Adrenal gland (tissue), 9 donors: ENCODE measurements at regions not wholly inside any gene's neighbourhood (a gene's known extent, or its start where the extent isn't known, plus 50 kb on each side); places are given as distances from the start of the nearest gene placed in this dataset.

Experiments
- DNase-seq, 7 donors: peaks; one replicate each; pipeline ENCODE4 v3.0.0-alpha.2; 2019 to 2020
- H3K27ac ChIP-seq, 5 donors: fragments of 200-600 bp; sonication (generic) in 4 of 5; 1 replicate in 3 of 5; 2 replicates in 2 of 5; pipeline versions ENCODE4 v1.5.1 to v1.8.0; 2016 to 2020; ENCODE audit warnings: mild to moderate bottlenecking in 1 of 5
- H3K27me3 ChIP-seq: fragments of 200-600 bp; 2 replicates; pipeline ENCODE4 v1.8.0; 2021
- H3K36me3 ChIP-seq, 2 donors: fragments of 200-600 bp; replicated peaks in 1 of 2; 1 replicate in 1 of 2; 2 replicates in 1 of 2; pipeline versions ENCODE4 v1.5.1 to v1.8.0; 2018 to 2022
- H3K4me1 ChIP-seq, 2 donors: fragments of 200-600 bp; replicated peaks in 1 of 2; 1 replicate in 1 of 2; 2 replicates in 1 of 2; pipeline versions ENCODE4 v1.5.1 to v1.8.0; 2018 to 2021
- H3K4me3 ChIP-seq, 4 donors: fragments of 200-600 bp; sonication (generic) in 3 of 4; one replicate each; pipeline ENCODE4 v1.5.1; 2016 to 2018
- H3K9me3 ChIP-seq, 3 donors: fragments of 200-600 bp; sonication (generic) in 1 of 3; replicated peaks in 1 of 3; 1 replicate in 2 of 3; 2 replicates in 1 of 3; pipeline versions ENCODE4 v1.5.1 to v1.8.0; 2016 to 2021
- POLR2A ChIP-seq, 2 donors: fragments of 450-650 bp; IDR thresholded peaks; one replicate each; pipeline ENCODE4 v1.6.1; 2017; ENCODE audit warnings: antibody characterized with exemption in 2 of 2, mild to moderate bottlenecking in 2 of 2, moderate library complexity in 1 of 2
- WGBS, 4 donors: extraction: QIAGEN DNeasy Blood & Tissue Kit in 2 of 4; methylation state at CpG; one replicate each; pipeline versions ENCODE4 v1.1.5 to v1.1.7; 2013 to 2017; 5-methylcytosine and 5-hydroxymethylcytosine counted together
- intact Hi-C, 2 donors: fragments of 100-400 bp; cut with DNase I; formaldehyde crosslinking; loops; one replicate each; pipeline versions ENCODE4 v1.14.1 to v1.15.0; 2022 to 2023
- TF ChIP-seq, protein P1 (sequence below), 6 experiments: fragments of 450-650 bp in 4 of 6; fragments of 200-600 bp in 2 of 6; sonication (generic) in 1 of 6; IDR thresholded peaks; 1 replicate in 5 of 6; 2 replicates in 1 of 6; pipeline versions ENCODE4 v1.5.1 to v1.8.0; 2016 to 2021; ENCODE audit warnings: antibody characterized with exemption in 6 of 6, mild to moderate bottlenecking in 2 of 6, moderate library complexity in 1 of 6
- donor health status: healthy with polysubstance abuse.
- donor health status: Bipolar disorder and iron deficiency.
- donor health status: DM: yes; HTN: yes; CAD: no.
- donor health status: DM: no; HTN: no; CAD: no.
- donor health status: DM: no; HTN: no; CAD: no.

DNA sequence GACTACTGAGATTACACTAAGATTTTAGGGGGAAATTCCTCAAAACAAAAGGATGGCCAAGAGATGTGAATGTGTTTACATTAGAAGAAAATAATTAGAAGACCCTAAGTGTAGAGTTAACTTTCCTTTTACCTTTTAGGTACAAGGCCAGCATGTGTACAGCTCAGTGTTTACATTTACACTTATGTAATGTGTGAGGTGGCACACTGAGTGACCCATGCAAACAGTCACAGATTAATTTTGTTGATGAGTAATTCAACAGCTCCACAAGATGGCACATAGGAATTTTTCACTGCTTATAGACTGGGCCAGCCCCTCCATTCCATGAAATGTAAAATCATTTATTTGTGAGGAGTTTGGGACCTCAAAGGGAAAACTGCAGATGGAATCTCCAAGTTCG, 90.1 kb upstream of the SLC12A2 start:
- WGBS, 4 donors, result 96 to 100% (median 99%) methylated on average over 1 of the region's 1 CpG
- Histone ChIP-seq H3K27me3 (no peaks in the 10 kb centered on the region), H3K27ac (no peak overlapping the region), H3K4me1 (peaks cover 3 to 9% of the 10 kb centered on the region in 2 donors), H3K9me3 (no peaks in the 10 kb centered on the region), H3K36me3 (no peaks in the 10 kb centered on the region), H3K4me3 (no peak overlapping the region)
- DNase-seq, result no peak
- TF ChIP-seq POLR2A (IDR thresholded peaks at IDR 0.05), result no peak
- TF ChIP-seq, protein P1, sequence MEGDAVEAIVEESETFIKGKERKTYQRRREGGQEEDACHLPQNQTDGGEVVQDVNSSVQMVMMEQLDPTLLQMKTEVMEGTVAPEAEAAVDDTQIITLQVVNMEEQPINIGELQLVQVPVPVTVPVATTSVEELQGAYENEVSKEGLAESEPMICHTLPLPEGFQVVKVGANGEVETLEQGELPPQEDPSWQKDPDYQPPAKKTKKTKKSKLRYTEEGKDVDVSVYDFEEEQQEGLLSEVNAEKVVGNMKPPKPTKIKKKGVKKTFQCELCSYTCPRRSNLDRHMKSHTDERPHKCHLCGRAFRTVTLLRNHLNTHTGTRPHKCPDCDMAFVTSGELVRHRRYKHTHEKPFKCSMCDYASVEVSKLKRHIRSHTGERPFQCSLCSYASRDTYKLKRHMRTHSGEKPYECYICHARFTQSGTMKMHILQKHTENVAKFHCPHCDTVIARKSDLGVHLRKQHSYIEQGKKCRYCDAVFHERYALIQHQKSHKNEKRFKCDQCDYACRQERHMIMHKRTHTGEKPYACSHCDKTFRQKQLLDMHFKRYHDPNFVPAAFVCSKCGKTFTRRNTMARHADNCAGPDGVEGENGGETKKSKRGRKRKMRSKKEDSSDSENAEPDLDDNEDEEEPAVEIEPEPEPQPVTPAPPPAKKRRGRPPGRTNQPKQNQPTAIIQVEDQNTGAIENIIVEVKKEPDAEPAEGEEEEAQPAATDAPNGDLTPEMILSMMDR (IDR thresholded peaks at IDR 0.05), result no peak
- intact Hi-C loops, result no loop called here

DNA sequence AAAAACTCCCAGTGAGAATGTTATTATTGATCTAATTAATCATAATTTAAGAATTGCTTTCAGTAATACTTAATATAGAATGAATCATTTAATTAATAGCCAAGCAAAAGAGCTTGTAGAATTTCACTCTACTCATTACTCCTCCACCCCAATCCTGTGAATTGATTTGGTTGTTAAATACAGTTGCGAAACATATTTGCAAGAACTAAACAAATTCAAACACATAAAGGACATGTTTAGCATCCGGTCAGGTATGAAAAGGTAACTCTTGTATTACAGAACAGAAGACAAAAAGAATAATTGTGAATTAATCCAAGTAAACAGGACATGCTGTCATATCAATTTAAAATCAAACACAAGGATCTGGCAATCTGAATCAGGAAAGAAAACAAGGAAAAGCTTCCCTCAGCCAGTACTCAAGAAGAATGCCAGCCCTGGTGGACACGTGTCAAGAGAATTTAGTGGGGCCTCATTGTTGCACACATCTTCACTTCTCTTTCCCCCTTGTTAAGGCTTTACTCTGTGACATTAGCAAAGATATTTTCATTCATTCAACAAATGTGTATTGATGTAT, 89.4 kb upstream of the SLC12A2 start:
- DNase-seq, result no peak
- TF ChIP-seq, protein P1 (IDR thresholded peaks at IDR 0.05), result no peak
- TF ChIP-seq POLR2A (IDR thresholded peaks at IDR 0.05), result no peak
- peaks cover 3 to 9% of the 10 kb centered on the region in 2 donors for H3K4me1 ChIP-seq
- H3K27me3 ChIP-seq, result no peaks in the 10 kb centered on the region
- WGBS, 4 donors, result 93 to 95% (median 94%) methylated on average over 3 of the region's 3 CpGs
- H3K9me3 ChIP-seq, result no peaks in the 10 kb centered on the region
- intact Hi-C loops, result no loop called here
- no peak overlapping the region for H3K27ac ChIP-seq
- H3K36me3 ChIP-seq, result no peaks in the 10 kb centered on the region
- H3K4me3 ChIP-seq, result no peak overlapping the region

DNA sequence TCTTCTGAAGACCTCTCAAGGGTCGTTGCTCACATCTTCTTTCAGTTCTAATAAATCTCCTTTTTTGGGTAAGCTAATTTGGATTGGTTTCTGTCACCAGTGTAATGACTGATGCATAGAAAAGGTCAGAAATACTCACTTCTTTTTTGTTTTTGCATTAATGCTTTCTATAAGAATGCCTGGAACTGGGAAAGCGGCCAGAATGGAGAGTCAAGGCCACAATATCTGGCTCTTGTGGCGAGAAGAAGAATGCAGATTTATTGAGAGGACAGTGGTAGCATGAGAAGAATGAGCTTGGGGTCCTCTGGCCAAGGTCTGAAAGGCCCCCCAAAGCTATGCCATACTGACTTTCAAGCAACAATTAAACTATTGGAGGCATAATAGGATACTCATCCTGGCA, 88.0 kb upstream of the SLC12A2 start:
- Histone ChIP-seq H3K27me3 (no peaks in the 10 kb centered on the region), H3K27ac (no peak overlapping the region), H3K36me3 (no peaks in the 10 kb centered on the region), H3K9me3 (no peaks in the 10 kb centered on the region), H3K4me1 (peaks cover 3 to 9% of the 10 kb centered on the region in 2 donors), H3K4me3 (no peak overlapping the region)
- DNase-seq, result peak; percentile 37 to 62 (median 46)
- TF ChIP-seq, protein P1 (IDR thresholded peaks at IDR 0.05), result no peak
- TF ChIP-seq POLR2A (IDR thresholded peaks at IDR 0.05), result no peak
- intact Hi-C loops, result no loop called here
- 39 to 44% (median 43%) methylated on average over 3 of the region's 3 CpGs for WGBS, 4 donors

DNA sequence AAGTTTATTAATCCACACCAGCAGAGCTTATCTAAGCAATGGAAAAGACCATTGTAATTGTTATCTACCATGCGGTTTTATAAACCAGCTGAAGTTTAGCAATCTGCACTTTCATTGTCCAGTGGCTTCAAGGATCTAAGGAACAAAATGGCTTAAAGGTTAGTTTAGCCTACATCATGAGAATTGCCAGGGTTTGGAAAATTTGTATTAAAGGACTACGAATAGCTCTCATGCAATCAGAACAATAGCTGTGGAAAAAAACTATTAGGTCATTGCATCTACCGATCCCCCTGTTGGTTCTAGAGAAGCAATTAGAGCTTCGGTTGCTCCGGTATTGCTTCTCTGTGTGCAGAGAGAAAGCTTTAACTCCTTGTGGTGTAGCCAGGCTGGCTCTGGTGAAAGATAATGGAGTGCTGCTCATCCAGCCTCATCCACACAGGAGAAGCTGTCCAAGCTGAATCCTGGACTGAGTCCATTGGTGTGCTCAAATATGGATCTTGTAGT, 86.3 kb upstream of the SLC12A2 start:
- no peak for TF ChIP-seq POLR2A (IDR thresholded peaks at IDR 0.05)
- TF ChIP-seq, protein P1 (IDR thresholded peaks at IDR 0.05), result no peak
- Histone ChIP-seq H3K27me3 (no peaks in the 10 kb centered on the region), H3K4me1 (peaks cover 3 to 9% of the 10 kb centered on the region in 2 donors), H3K4me3 (no peak overlapping the region), H3K27ac (no peak overlapping the region), H3K36me3 (no peaks in the 10 kb centered on the region), H3K9me3 (no peaks in the 10 kb centered on the region)
- no peak for DNase-seq
- intact Hi-C loops, result no loop called here
- WGBS, 4 donors, result 55 to 78% (median 67%) methylated on average over 5 of the region's 5 CpGs
